ENCODE measurements at regions not wholly inside any gene's neighbourhood (a gene's known extent, or its start where the extent isn't known, plus 50 kb on each side); places are given as distances from the start of the nearest gene placed in this dataset.

GRCh38 chr10:64067009-64067606 lies 545.9 kb downstream of the REEP3 start:
- H3K9me2 ChIP-seq (ENCODE audit: low read depth, low read length) = no peaks in the 10 kb centered on the region
- H3K27ac ChIP-seq (ENCODE audit: low read depth, low read length, poor library complexity, severe bottlenecking) = no peak overlapping the region
- H3K79me2 ChIP-seq (ENCODE audit: insufficient read depth, low read length) = no peaks in the 10 kb centered on the region
- H3K4me3 ChIP-seq (ENCODE audit: low read depth, low read length, poor library complexity, severe bottlenecking) = no peak overlapping the region
- no peaks in the 10 kb centered on the region for H3K36me3 ChIP-seq (ENCODE audit: insufficient read depth, low read length)
- TF ChIP-seq CTCF (IDR thresholded peaks at IDR 0.05; ENCODE audit: low read length) = no peak
- TF ChIP-seq EZH2 (IDR thresholded peaks at IDR 0.05; ENCODE audit: borderline replicate concordance, low read length) = no peak
- H3F3A ChIP-seq (ENCODE audit: insufficient read depth, low read length) = no peaks in the 10 kb centered on the region
- H3K9me3 ChIP-seq (ENCODE audit: low read length) = no peaks in the 10 kb centered on the region
- no peak overlapping the region for H2AFZ ChIP-seq (ENCODE audit: low read length)
- no peaks in the 10 kb centered on the region for H4K20me1 ChIP-seq (ENCODE audit: insufficient read depth, low read length)
- no peak overlapping the region for H3K9ac ChIP-seq (ENCODE audit: low read length)
- H3K4me2 ChIP-seq (ENCODE audit: low read length) = no peak overlapping the region
- H3K4me1 ChIP-seq (ENCODE audit: insufficient read depth, low read length, severe bottlenecking) = no peaks in the 10 kb centered on the region
- H3K27me3 ChIP-seq (ENCODE audit: insufficient read depth, low read length) = no peaks in the 10 kb centered on the region

DNA sequence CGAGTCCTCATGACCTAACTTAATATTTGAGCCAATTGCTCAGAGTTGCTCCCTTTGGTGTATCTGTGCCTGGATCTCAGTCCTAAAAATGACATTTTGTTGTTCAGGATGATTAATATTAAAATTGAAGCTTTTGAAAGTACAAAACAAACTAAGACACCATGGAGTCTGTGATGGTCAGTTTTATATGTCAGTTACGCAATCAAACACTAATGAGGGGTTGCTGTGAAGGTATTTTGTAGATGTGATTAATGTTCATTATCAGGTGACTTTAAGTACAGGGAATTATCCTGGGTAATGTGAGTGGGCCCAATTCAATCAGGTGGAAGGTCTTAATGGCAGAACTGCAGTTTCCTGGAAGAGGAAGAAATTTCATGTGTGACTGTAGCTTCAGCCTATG lies 546.7 kb downstream of the REEP3 start:
- Histone ChIP-seq H3K4me3 (ENCODE audit: low read depth, low read length, poor library complexity, severe bottlenecking) (no peak overlapping the region), H3K79me2 (ENCODE audit: insufficient read depth, low read length) (no peaks in the 10 kb centered on the region), H3F3A (ENCODE audit: insufficient read depth, low read length) (no peaks in the 10 kb centered on the region), H3K9me3 (ENCODE audit: low read length) (no peaks in the 10 kb centered on the region), H3K9me2 (ENCODE audit: low read depth, low read length) (no peaks in the 10 kb centered on the region), H3K4me2 (ENCODE audit: low read length) (no peak overlapping the region), H3K4me1 (ENCODE audit: insufficient read depth, low read length, severe bottlenecking) (no peaks in the 10 kb centered on the region), H3K9ac (ENCODE audit: low read length) (no peak overlapping the region), H3K36me3 (ENCODE audit: insufficient read depth, low read length) (no peaks in the 10 kb centered on the region), H4K20me1 (ENCODE audit: insufficient read depth, low read length) (no peaks in the 10 kb centered on the region), H2AFZ (ENCODE audit: low read length) (no peak overlapping the region), H3K27ac (ENCODE audit: low read depth, low read length, poor library complexity, severe bottlenecking) (no peak overlapping the region), H3K27me3 (ENCODE audit: insufficient read depth, low read length) (no peaks in the 10 kb centered on the region)
- TF ChIP-seq CTCF (IDR thresholded peaks at IDR 0.05; ENCODE audit: low read length) = no peak
- no peak for TF ChIP-seq EZH2 (IDR thresholded peaks at IDR 0.05; ENCODE audit: borderline replicate concordance, low read length)

- H3K9me3 ChIP-seq (ENCODE audit: low read length) = no peaks in the 10 kb centered on the region
- H2AFZ ChIP-seq (ENCODE audit: low read length) = no peak overlapping the region
- H3K4me2 ChIP-seq (ENCODE audit: low read length) = no peak overlapping the region
- H3K4me3 ChIP-seq (ENCODE audit: low read depth, low read length, poor library complexity, severe bottlenecking) = no peak overlapping the region
- H4K20me1 ChIP-seq (ENCODE audit: insufficient read depth, low read length) = no peaks in the 10 kb centered on the region
- no peaks in the 10 kb centered on the region for H3K36me3 ChIP-seq (ENCODE audit: insufficient read depth, low read length)
- no peaks in the 10 kb centered on the region for H3F3A ChIP-seq (ENCODE audit: insufficient read depth, low read length)
- no peaks in the 10 kb centered on the region for H3K79me2 ChIP-seq (ENCODE audit: insufficient read depth, low read length)
- H3K4me1 ChIP-seq (ENCODE audit: insufficient read depth, low read length, severe bottlenecking) = no peaks in the 10 kb centered on the region
- H3K9me2 ChIP-seq (ENCODE audit: low read depth, low read length) = no peaks in the 10 kb centered on the region
- no peak overlapping the region for H3K27ac ChIP-seq (ENCODE audit: low read depth, low read length, poor library complexity, severe bottlenecking)
- no peaks in the 10 kb centered on the region for H3K27me3 ChIP-seq (ENCODE audit: insufficient read depth, low read length)
- H3K9ac ChIP-seq (ENCODE audit: low read length) = no peak overlapping the region
- TF ChIP-seq CTCF (IDR thresholded peaks at IDR 0.05; ENCODE audit: low read length) (no peak), EZH2 (IDR thresholded peaks at IDR 0.05; ENCODE audit: borderline replicate concordance, low read length) (no peak)
These were observed 549.0 kb downstream of the REEP3 start for GRCh38 chr10:64070241-64070640.
